ENCODE measurements at regions not wholly inside any gene's neighbourhood (a gene's known extent, or its start where the extent isn't known, plus 50 kb on each side); places are given as distances from the start of the nearest gene placed in this dataset.
"Not testable (repeated sequence)": the region's sequence is repeated elsewhere in the genome, so short reads cannot be mapped to it uniquely, and the experiment has no call there.

DNA sequence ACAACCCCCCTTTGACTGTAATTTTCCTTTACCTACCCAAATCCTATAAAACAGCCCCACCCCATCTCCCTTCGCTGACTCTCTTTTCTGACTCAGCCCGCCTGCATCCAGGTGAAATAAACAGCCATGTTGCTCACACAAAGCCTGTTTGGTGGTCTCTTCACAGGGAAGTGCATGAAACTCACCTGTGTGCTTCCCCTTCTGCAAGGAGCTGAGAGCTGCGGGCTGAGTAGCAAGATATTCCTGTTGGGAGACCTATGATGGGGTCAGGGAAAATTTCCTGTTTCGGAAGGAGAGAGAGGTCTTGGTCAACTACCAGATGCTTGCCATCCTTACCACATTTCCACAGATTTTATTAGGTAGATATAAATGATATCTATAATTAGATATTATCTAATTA, 474.5 kb upstream of the NUDT12 start:
- not testable (repeated sequence) for DNase-seq; H3K4me1 Mint-ChIP-seq; H3K36me3 Mint-ChIP-seq (ENCODE audit: low read depth); H3K27me3 Mint-ChIP-seq; ATAC-seq; H3K9me3 Mint-ChIP-seq; H3K4me3 Mint-ChIP-seq; H3K27ac Mint-ChIP-seq

DNA sequence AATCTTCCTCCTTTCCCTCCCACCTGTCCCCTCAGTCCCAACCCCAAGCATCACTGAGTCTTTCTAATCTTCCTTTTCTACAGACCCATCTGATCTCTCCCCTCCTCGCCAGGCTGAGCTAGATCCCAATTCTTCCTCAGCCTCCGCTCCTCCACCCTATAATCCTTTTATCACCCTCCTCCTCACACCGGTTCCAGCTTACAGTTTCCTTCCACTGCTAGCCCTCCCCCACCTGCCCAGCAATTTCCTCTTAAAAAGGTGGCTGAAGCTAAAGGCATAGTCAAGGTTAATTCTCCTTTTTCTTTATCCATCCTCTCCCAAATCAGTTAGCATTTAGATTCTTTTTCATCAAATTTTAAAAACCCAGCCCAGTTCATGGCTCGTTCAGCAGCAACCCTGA, 470.6 kb upstream of the NUDT12 start:
- not testable (repeated sequence) for ATAC-seq; H3K4me1 Mint-ChIP-seq; H3K4me3 Mint-ChIP-seq; H3K9me3 Mint-ChIP-seq; H3K27ac Mint-ChIP-seq; H3K36me3 Mint-ChIP-seq (ENCODE audit: low read depth); H3K27me3 Mint-ChIP-seq; DNase-seq

DNA sequence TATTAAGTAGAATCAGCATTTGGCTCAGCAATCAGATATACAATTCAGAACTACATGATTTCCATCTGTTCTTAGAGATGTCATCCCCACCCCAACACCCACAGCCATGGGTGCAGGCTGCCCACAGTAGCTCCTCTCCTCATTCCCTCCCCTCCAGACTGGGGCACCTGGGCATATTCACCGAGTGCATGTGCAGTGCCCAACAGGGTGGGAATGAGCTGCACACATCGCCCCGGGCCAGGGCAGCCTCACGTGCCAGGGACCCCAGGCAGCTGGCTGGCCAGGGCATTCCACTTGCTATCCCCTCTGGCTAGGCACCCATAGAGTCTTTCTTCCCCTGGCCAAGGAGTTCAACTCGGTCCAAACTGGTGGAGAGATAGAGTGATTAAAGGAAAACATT, 461.9 kb upstream of the NUDT12 start:
- no peak overlapping the region for H3K4me3 Mint-ChIP-seq
- DNase-seq (no peak), ATAC-seq (no peak)
- no peaks in the 10 kb centered on the region for H3K4me1 Mint-ChIP-seq
- no peaks in the 10 kb centered on the region for H3K27me3 Mint-ChIP-seq
- no peaks in the 10 kb centered on the region for H3K36me3 Mint-ChIP-seq (ENCODE audit: low read depth)
- H3K27ac Mint-ChIP-seq, result no peak overlapping the region
- peaks cover 20% of the 10 kb centered on the region for H3K9me3 Mint-ChIP-seq

DNA sequence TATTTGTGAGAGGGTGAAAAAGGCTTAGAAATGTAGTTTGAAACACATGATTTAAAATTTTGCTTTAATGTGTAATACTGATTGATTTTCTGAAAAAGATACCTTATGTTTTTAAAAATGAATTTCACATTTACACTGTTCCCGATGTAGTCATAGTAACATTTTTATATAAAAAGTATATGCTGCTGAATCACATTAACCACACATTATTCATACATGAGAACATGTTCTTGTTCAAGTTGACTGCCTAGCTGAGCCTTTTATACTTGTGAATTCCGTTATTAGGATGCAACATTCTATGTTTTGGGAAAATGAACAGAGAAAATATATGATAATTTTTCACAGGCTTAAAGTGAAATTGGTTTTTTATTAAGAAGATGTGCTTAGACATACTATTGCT, 461.1 kb upstream of the NUDT12 start:
- Mint-ChIP-seq H3K27ac (no peak overlapping the region), H3K4me1 (no peaks in the 10 kb centered on the region), H3K36me3 (ENCODE audit: low read depth) (no peaks in the 10 kb centered on the region), H3K9me3 (peaks cover 20% of the 10 kb centered on the region), H3K27me3 (no peaks in the 10 kb centered on the region), H3K4me3 (no peak overlapping the region)
- DNase-seq, result no peak
- no peak for ATAC-seq

DNA sequence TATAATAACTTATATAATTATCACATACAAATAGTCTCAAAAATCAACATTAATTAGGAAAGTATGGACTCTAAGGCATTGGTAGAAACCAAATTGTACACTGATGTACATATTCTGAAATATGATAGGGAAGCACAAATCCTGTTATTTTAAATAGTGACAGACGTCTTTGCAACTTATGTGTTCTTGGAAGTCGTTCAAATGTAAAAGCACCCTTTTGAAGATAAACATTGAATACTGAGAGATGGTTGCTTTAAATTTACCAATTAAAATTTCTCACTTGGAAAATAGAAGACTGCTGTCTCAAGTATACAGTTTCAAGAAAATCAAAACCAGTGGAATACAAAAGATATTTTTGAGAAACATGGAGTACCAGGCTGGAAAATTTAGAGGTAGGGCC, 457.4 kb upstream of the NUDT12 start:
- no peaks in the 10 kb centered on the region for H3K4me1 Mint-ChIP-seq
- no peaks in the 10 kb centered on the region for H3K27me3 Mint-ChIP-seq
- DNase-seq, result no peak
- peaks cover 26% of the 10 kb centered on the region for H3K9me3 Mint-ChIP-seq
- no peak overlapping the region for H3K27ac Mint-ChIP-seq
- H3K4me3 Mint-ChIP-seq, result no peak overlapping the region
- no peaks in the 10 kb centered on the region for H3K36me3 Mint-ChIP-seq (ENCODE audit: low read depth)
- ATAC-seq, result no peak

- Mint-ChIP-seq H3K4me1 (no peaks in the 10 kb centered on the region), H3K36me3 (ENCODE audit: low read depth) (no peaks in the 10 kb centered on the region), H3K4me3 (no peak overlapping the region), H3K9me3 (peaks cover 19% of the 10 kb centered on the region), H3K27ac (no peak overlapping the region), H3K27me3 (no peaks in the 10 kb centered on the region)
- DNase-seq, result no peak
- no peak for ATAC-seq
Observed at GRCh38 chr5:104018299-104018698, 455.7 kb upstream of the NUDT12 start.

DNA sequence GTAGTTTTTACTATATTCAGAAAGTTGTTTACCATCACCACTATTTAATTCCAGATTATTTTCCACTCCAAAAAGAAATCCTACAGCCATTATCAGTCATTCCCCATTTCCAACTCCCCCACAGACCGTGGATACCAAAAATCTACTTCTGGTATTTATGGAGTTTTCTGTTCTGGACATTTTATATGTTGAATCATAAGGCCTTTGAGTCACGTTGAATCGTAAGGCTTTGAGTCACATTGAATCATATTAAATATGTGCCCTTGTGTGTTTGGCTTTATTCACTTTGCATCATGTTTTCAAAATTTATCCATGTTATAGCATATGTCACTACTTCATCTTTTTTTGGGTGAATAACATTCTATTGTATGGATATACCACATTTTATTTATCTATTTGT, 454.1 kb upstream of the NUDT12 start:
- no peak overlapping the region for H3K27ac Mint-ChIP-seq
- no peaks in the 10 kb centered on the region for H3K27me3 Mint-ChIP-seq
- peaks cover 22% of the 10 kb centered on the region for H3K9me3 Mint-ChIP-seq
- H3K4me1 Mint-ChIP-seq, result no peaks in the 10 kb centered on the region
- ATAC-seq (no peak), DNase-seq (no peak)
- H3K36me3 Mint-ChIP-seq (ENCODE audit: low read depth), result no peaks in the 10 kb centered on the region
- H3K4me3 Mint-ChIP-seq, result no peak overlapping the region

GRCh38 chr5:104015765-104016164, 453.2 kb upstream of the NUDT12 start:
- Mint-ChIP-seq H3K27me3 (no peaks in the 10 kb centered on the region), H3K4me3 (no peak overlapping the region), H3K4me1 (no peaks in the 10 kb centered on the region), H3K9me3 (peaks cover 25% of the 10 kb centered on the region), H3K36me3 (ENCODE audit: low read depth) (no peaks in the 10 kb centered on the region), H3K27ac (no peak overlapping the region)
- DNase-seq (no peak), ATAC-seq (no peak)

DNA sequence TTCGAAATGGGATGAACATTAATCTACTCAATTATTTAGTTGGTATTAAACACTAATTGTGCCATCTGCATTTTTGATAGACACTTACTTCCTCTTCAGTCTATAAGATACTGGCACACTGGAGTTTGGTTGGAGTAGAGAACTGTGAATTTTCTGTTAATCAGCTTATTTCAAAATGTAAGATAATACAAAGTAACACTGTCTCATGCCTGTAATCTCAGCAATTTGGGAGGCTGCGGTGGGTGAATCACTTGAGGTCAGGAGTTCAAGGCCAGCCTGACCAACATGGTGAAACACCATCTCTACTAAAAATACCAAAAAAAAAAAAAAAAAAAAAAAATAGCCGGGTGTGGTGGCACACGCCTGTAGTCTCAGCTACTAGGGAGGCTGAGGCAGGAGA, 440.2 kb upstream of the NUDT12 start:
- not testable (repeated sequence) for H3K4me1 Mint-ChIP-seq

DNA sequence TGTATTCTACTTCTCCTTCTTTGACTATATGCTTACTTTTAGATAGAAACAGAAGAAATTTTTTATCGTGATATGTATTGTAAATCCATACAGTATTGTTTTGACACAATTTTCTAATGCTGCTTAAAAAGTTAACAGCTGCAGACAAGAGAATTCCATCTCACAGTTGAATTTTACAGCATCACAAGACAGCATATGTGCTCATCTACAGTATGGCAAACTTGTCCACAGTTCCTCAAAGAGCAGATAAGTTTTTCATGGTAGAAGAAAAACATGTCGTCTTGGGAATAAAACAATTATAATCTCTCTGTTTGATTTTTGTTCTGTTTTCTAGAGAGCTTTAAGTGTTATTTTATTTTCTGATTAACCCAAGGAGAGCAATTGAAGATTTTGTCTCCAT, 438.5 kb upstream of the NUDT12 start:
- Mint-ChIP-seq H3K4me1 (no peaks in the 10 kb centered on the region), H3K4me3 (no peak overlapping the region), H3K27me3 (no peaks in the 10 kb centered on the region), H3K36me3 (ENCODE audit: low read depth) (no peaks in the 10 kb centered on the region), H3K9me3 (peaks cover 5% of the 10 kb centered on the region), H3K27ac (no peak overlapping the region)
- no peak for DNase-seq
- no peak for ATAC-seq

More for the DNA sequence above, 440.2 kb upstream of the NUDT12 start:
- not testable (repeated sequence) for H3K36me3 Mint-ChIP-seq (ENCODE audit: low read depth); ATAC-seq; DNase-seq; H3K4me3 Mint-ChIP-seq; H3K27me3 Mint-ChIP-seq; H3K9me3 Mint-ChIP-seq; H3K27ac Mint-ChIP-seq

DNA sequence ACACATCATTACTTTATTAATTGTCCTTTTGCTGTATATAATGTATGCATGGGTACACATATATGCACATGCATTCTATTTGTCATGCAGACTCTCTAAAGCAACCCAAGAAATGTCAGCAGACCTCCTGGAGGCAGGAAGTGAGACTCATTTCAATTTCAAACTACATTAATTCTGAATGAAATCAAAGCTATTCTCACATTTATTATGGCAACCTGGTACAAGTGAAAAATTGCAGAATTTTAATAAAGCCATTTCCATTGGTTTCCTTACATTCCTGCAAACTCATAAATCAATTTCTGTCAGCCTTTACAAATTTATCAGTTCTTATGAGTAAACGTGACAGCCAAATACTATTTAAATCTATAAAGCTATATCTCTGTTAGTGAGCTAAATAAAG, 430.4 kb upstream of the NUDT12 start:
- Mint-ChIP-seq H3K27ac (no peak overlapping the region), H3K4me3 (no peak overlapping the region), H3K9me3 (peaks cover 1% of the 10 kb centered on the region), H3K36me3 (ENCODE audit: low read depth) (no peaks in the 10 kb centered on the region), H3K4me1 (no peaks in the 10 kb centered on the region), H3K27me3 (no peaks in the 10 kb centered on the region)
- DNase-seq (no peak), ATAC-seq (no peak)

GRCh38 chr5:103990064-103990463, 427.5 kb upstream of the NUDT12 start:
- Mint-ChIP-seq H3K27me3 (no peaks in the 10 kb centered on the region), H3K4me1 (no peaks in the 10 kb centered on the region), H3K9me3 (peaks cover 5% of the 10 kb centered on the region), H3K4me3 (no peak overlapping the region), H3K36me3 (ENCODE audit: low read depth) (no peaks in the 10 kb centered on the region), H3K27ac (no peak overlapping the region)
- DNase-seq (no peak), ATAC-seq (no peak)

- no peak overlapping the region for H3K4me3 Mint-ChIP-seq
- H3K27ac Mint-ChIP-seq, result no peak overlapping the region
- H3K4me1 Mint-ChIP-seq, result no peaks in the 10 kb centered on the region
- ATAC-seq, result no peak
- no peak for DNase-seq
- H3K36me3 Mint-ChIP-seq (ENCODE audit: low read depth), result no peaks in the 10 kb centered on the region
- no peaks in the 10 kb centered on the region for H3K27me3 Mint-ChIP-seq
- peaks cover 8% of the 10 kb centered on the region for H3K9me3 Mint-ChIP-seq
Observed at GRCh38 chr5:103981592-103981991, 419.0 kb upstream of the NUDT12 start.

- no peaks in the 10 kb centered on the region for H3K4me1 Mint-ChIP-seq
- peaks cover 19% of the 10 kb centered on the region for H3K9me3 Mint-ChIP-seq
- H3K27ac Mint-ChIP-seq, result no peak overlapping the region
- no peak for ATAC-seq
- no peak overlapping the region for H3K4me3 Mint-ChIP-seq
- no peaks in the 10 kb centered on the region for H3K27me3 Mint-ChIP-seq
- no peaks in the 10 kb centered on the region for H3K36me3 Mint-ChIP-seq (ENCODE audit: low read depth)
- DNase-seq, result no peak
Observed at GRCh38 chr5:103973669-103974068, 411.1 kb upstream of the NUDT12 start.

DNA sequence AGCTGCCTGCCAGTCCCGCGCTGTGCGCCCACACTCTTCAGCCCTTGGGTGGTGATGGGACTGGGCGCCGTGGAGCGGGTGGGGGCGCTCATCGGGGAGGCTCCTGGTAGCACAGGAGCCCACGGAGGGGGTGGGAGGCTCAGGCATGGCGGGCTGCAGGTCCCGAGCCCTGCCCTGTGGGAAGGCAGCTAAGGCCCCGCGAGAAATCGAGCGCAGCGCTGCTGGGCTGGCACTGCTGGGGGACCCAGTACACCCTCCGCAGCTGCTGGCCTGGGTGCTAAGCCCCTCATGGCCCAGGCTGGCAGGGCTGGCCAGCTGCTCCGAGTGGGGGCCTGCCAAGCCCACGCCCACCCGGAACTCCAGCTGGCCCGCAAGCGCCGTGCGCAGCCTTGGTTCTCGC, 403.7 kb upstream of the NUDT12 start:
- peaks cover 17% of the 10 kb centered on the region for H3K9me3 Mint-ChIP-seq
- H3K27ac Mint-ChIP-seq; H3K4me3 Mint-ChIP-seq; ATAC-seq; H3K36me3 Mint-ChIP-seq (ENCODE audit: low read depth); H3K27me3 Mint-ChIP-seq; DNase-seq; H3K4me1 Mint-ChIP-seq: not testable (repeated sequence)

DNA sequence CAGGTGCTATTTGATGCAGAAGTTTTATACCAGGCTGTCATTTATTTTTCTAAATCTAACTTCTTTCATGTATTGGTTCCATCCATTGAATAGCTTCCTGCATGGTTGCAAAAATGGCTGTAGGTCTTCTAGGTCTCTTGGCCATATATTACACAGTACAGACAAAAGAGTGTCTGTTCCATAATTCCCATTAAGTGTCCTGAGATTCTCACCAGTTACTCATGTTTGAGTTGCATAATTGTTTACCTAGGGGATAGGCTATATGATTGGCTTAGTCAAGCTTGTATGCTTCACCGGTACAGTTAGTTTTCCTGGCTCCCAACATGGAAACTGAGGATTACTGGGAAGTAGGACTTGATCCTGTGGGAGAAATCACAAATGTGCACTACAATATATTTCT, 399.4 kb upstream of the NUDT12 start:
- H3K4me3 Mint-ChIP-seq, result no peak overlapping the region
- no peak for ATAC-seq
- no peak for DNase-seq
- no peaks in the 10 kb centered on the region for H3K27me3 Mint-ChIP-seq
- H3K36me3 Mint-ChIP-seq (ENCODE audit: low read depth), result no peaks in the 10 kb centered on the region
- H3K9me3 Mint-ChIP-seq, result peaks cover 7% of the 10 kb centered on the region
- H3K27ac Mint-ChIP-seq, result no peak overlapping the region
- no peaks in the 10 kb centered on the region for H3K4me1 Mint-ChIP-seq

All from activated naive CD8-positive, alpha-beta T cell treated with anti-CD3 and anti-CD28 coated beads, Interleukin-2, amount 50 U/mL, for 24 hours (primary cell).